ES-I3 (cell line): ENCODE measurements at regions not wholly inside any gene's neighbourhood (a gene's known extent, or its start where the extent isn't known, plus 50 kb on each side); places are given as distances from the start of the nearest gene placed in this dataset.
"Not testable (repeated sequence)": the region's sequence is repeated elsewhere in the genome, so short reads cannot be mapped to it uniquely, and the experiment has no call there.

Source experiments
- H3K36me3 ChIP-seq: 2 replicates; pipeline ENCODE4 v1.6.1; 2013; ENCODE audit warnings: mild to moderate bottlenecking, low read length, control low read depth, moderate library complexity; ENCODE audit not compliant: insufficient read depth
- H3K4me1 ChIP-seq: 2 replicates; pipeline ENCODE4 v1.6.1; 2013; ENCODE audit warnings: mild to moderate bottlenecking, control low read depth, low read length; ENCODE audit not compliant: insufficient read depth
- H3K9ac ChIP-seq: 2 replicates; pipeline ENCODE4 v1.6.1; 2013; ENCODE audit warnings: low read depth, mild to moderate bottlenecking, low read length, moderate library complexity
- H3K9me3 ChIP-seq: 2 replicates; pipeline ENCODE4 v1.6.1; 2013; ENCODE audit warnings: mild to moderate bottlenecking, low read length, moderate library complexity; ENCODE audit not compliant: control insufficient read depth, insufficient read depth

- not testable (repeated sequence) for H3K36me3 ChIP-seq, H3K9ac ChIP-seq, H3K4me1 ChIP-seq, H3K9me3 ChIP-seq
These were observed 178.9 kb downstream of the KLRB1 start for GRCh38 chr12:9428856-9429255.

- H3K9me3 ChIP-seq, H3K36me3 ChIP-seq, H3K4me1 ChIP-seq, H3K9ac ChIP-seq: not testable (repeated sequence)
These were observed 182.3 kb downstream of the KLRB1 start for GRCh38 chr12:9425429-9425828.

- not testable (repeated sequence) for H3K4me1 ChIP-seq, H3K36me3 ChIP-seq, H3K9ac ChIP-seq, H3K9me3 ChIP-seq
These were observed 183.5 kb downstream of the KLRB1 start for GRCh38 chr12:9424175-9424740.

- not testable (repeated sequence) for H3K9me3 ChIP-seq, H3K36me3 ChIP-seq, H3K4me1 ChIP-seq
These were observed 185.0 kb downstream of the KLRB1 start for GRCh38 chr12:9422689-9423088.

GRCh38 chr12:9421520-9422086 is 186.1 kb downstream of the KLRB1 start:
- not testable (repeated sequence) for H3K4me1 ChIP-seq, H3K36me3 ChIP-seq, H3K9me3 ChIP-seq, H3K9ac ChIP-seq

More at GRCh38 chr12:9422689-9423088, 185.0 kb downstream of the KLRB1 start:
- not testable (repeated sequence) for H3K9ac ChIP-seq

- not testable (repeated sequence) for H3K9me3 ChIP-seq, H3K4me1 ChIP-seq, H3K9ac ChIP-seq, H3K36me3 ChIP-seq
These were observed 186.7 kb downstream of the KLRB1 start for GRCh38 chr12:9420817-9421519.

GRCh38 chr12:9418669-9419041 is 189.1 kb downstream of the KLRB1 start:
- H3K9ac ChIP-seq, H3K36me3 ChIP-seq, H3K9me3 ChIP-seq, H3K4me1 ChIP-seq: not testable (repeated sequence)

- not testable (repeated sequence) for H3K36me3 ChIP-seq, H3K9me3 ChIP-seq, H3K9ac ChIP-seq, H3K4me1 ChIP-seq
These were observed 189.6 kb downstream of the KLRB1 start for GRCh38 chr12:9417947-9418668.

GRCh38 chr12:9417341-9417740 is 190.4 kb downstream of the KLRB1 start:
- not testable (repeated sequence) for H3K4me1 ChIP-seq, H3K9me3 ChIP-seq, H3K9ac ChIP-seq, H3K36me3 ChIP-seq

- not testable (repeated sequence) for H3K9ac ChIP-seq, H3K4me1 ChIP-seq, H3K36me3 ChIP-seq, H3K9me3 ChIP-seq
These were observed 191.4 kb downstream of the KLRB1 start for GRCh38 chr12:9416346-9416745.

GRCh38 chr12:9415898-9416297 is 191.8 kb downstream of the KLRB1 start:
- not testable (repeated sequence) for H3K36me3 ChIP-seq, H3K4me1 ChIP-seq, H3K9me3 ChIP-seq, H3K9ac ChIP-seq

- not testable (repeated sequence) for H3K36me3 ChIP-seq, H3K9me3 ChIP-seq, H3K9ac ChIP-seq, H3K4me1 ChIP-seq
These were observed 193.9 kb downstream of the KLRB1 start for GRCh38 chr12:9413862-9414261.

GRCh38 chr12:9412459-9412858 is 195.3 kb downstream of the KLRB1 start:
- H3K36me3 ChIP-seq, H3K9me3 ChIP-seq, H3K9ac ChIP-seq, H3K4me1 ChIP-seq: not testable (repeated sequence)

GRCh38 chr12:9411616-9412268 is 196.0 kb downstream of the KLRB1 start:
- H3K36me3 ChIP-seq, H3K4me1 ChIP-seq, H3K9me3 ChIP-seq, H3K9ac ChIP-seq: not testable (repeated sequence)

GRCh38 chr12:9407425-9407748 is 199.2 kb upstream of the PZP start:
- not testable (repeated sequence) for H3K4me1 ChIP-seq, H3K9me3 ChIP-seq, H3K36me3 ChIP-seq
- peak overlapping the region; percentile 38; the same call in 1 of the 2 replicates for H3K9ac ChIP-seq
